Chondrocyte (in vitro differentiated cells): ENCODE measurements at regions not wholly inside any gene's neighbourhood (a gene's known extent, or its start where the extent isn't known, plus 50 kb on each side); places are given as distances from the start of the nearest gene placed in this dataset.

Experiments
- DNase-seq: peaks from one replicate; pipeline ENCODE4 v3.0.0; 2021; ENCODE audit warnings: mixed read lengths, low spot score
- H3K27ac Mint-ChIP-seq: one replicate; pipeline ENCODE4 v1.8.0; 2021; ENCODE audit warnings: mild to moderate bottlenecking, moderate library complexity, mixed read lengths; ENCODE audit not compliant: unreplicated experiment
- H3K27me3 Mint-ChIP-seq: 2 replicates; pipeline ENCODE4 v1.8.0; 2021; ENCODE audit warnings: low read depth, mixed read lengths
- H3K36me3 Mint-ChIP-seq: 2 replicates; pipeline ENCODE4 v1.8.0; 2021; ENCODE audit warnings: low read depth, mixed read lengths
- H3K4me1 Mint-ChIP-seq: 2 replicates; pipeline ENCODE4 v1.8.0; 2021; ENCODE audit warnings: low read depth, mild to moderate bottlenecking, mixed read lengths
- H3K4me3 Mint-ChIP-seq: one replicate; pipeline ENCODE4 v1.8.0; 2021; ENCODE audit warnings: mild to moderate bottlenecking, moderate library complexity, mixed read lengths; ENCODE audit not compliant: unreplicated experiment
- H3K9me3 Mint-ChIP-seq: 2 replicates; pipeline ENCODE4 v1.8.0; 2021; ENCODE audit warnings: low read depth, mixed read lengths
- TF ChIP-seq, protein P1 (sequence below): fragments of 200-600 bp; sonication (generic); IDR thresholded peaks from 2 replicates; pipeline ENCODE4 v1.5.0; 2021; ENCODE audit warnings: antibody characterized with exemption, mild to moderate bottlenecking, moderate library complexity

DNA sequence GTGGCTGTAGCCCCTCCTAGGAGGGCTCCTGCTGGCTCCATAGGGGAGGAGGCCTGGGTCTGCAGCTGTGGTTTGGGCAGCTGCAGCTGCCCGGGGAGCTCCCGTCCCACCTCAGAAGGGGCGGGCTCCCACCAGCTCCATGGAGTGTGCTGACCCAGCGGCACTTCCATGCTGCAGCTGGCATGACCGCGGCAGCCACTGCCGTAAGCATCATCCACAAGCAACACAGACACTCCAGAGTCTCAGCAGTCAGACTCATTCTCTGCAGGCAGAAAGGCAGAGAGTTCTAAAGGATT is 660.1 kb upstream of the RAB6C start:
- TF ChIP-seq, protein P1, sequence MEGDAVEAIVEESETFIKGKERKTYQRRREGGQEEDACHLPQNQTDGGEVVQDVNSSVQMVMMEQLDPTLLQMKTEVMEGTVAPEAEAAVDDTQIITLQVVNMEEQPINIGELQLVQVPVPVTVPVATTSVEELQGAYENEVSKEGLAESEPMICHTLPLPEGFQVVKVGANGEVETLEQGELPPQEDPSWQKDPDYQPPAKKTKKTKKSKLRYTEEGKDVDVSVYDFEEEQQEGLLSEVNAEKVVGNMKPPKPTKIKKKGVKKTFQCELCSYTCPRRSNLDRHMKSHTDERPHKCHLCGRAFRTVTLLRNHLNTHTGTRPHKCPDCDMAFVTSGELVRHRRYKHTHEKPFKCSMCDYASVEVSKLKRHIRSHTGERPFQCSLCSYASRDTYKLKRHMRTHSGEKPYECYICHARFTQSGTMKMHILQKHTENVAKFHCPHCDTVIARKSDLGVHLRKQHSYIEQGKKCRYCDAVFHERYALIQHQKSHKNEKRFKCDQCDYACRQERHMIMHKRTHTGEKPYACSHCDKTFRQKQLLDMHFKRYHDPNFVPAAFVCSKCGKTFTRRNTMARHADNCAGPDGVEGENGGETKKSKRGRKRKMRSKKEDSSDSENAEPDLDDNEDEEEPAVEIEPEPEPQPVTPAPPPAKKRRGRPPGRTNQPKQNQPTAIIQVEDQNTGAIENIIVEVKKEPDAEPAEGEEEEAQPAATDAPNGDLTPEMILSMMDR = no peak
- H3K36me3 Mint-ChIP-seq = no peaks in the 10 kb centered on the region
- no peaks in the 10 kb centered on the region for H3K27me3 Mint-ChIP-seq
- no peak overlapping the region for H3K27ac Mint-ChIP-seq
- no peak for DNase-seq
- peaks cover 5% of the 10 kb centered on the region for H3K9me3 Mint-ChIP-seq
- no peaks in the 10 kb centered on the region for H3K4me1 Mint-ChIP-seq
- H3K4me3 Mint-ChIP-seq = no peak overlapping the region

DNA sequence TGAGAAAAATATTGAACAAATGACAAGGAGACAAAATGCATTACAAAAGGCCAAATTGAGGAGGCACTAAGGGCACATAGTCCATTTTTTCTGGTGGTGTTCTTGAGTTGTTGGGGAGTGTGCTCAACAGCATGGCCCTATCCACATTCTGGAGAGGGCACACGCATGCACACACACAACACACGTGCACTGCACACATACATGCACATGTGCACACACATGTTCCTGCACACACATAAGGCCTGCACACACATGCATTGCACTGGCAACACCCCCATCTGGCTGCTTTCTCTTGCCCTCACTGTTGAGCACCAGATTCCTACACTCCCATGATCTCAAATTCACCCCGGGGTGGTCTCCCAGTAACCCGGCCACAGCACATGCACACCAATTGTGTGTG is 659.2 kb upstream of the RAB6C start:
- H3K36me3 Mint-ChIP-seq = no peaks in the 10 kb centered on the region
- TF ChIP-seq, protein P1 = no peak
- H3K9me3 Mint-ChIP-seq = peaks cover 5% of the 10 kb centered on the region
- no peaks in the 10 kb centered on the region for H3K27me3 Mint-ChIP-seq
- no peaks in the 10 kb centered on the region for H3K4me1 Mint-ChIP-seq
- no peak for DNase-seq
- H3K27ac Mint-ChIP-seq = no peak overlapping the region
- no peak overlapping the region for H3K4me3 Mint-ChIP-seq

DNA sequence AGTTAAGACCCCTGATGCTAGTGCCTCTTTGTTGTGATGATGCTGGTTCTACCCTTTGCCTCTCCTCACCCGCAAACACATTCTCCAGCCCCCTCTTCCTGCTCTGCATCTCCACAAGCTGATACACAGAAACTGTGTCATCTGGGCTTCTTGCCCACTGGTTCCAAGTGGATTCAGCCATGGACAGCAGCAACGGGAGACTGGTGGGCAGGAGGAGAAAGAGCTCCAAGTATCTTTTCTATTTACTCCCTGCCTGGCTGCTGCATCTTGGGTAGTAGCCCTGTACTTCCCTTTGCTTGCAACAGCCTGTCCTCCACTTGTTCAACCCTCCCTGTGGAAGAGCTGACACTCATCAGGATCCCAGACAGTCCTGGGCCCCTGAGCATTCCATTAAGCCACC is 655.1 kb upstream of the RAB6C start:
- H3K36me3 Mint-ChIP-seq = no peaks in the 10 kb centered on the region
- H3K9me3 Mint-ChIP-seq = peaks cover 5% of the 10 kb centered on the region
- no peak for DNase-seq
- H3K4me1 Mint-ChIP-seq = no peaks in the 10 kb centered on the region
- no peak overlapping the region for H3K4me3 Mint-ChIP-seq
- TF ChIP-seq, protein P1 = no peak
- H3K27me3 Mint-ChIP-seq = no peaks in the 10 kb centered on the region
- H3K27ac Mint-ChIP-seq = no peak overlapping the region

DNA sequence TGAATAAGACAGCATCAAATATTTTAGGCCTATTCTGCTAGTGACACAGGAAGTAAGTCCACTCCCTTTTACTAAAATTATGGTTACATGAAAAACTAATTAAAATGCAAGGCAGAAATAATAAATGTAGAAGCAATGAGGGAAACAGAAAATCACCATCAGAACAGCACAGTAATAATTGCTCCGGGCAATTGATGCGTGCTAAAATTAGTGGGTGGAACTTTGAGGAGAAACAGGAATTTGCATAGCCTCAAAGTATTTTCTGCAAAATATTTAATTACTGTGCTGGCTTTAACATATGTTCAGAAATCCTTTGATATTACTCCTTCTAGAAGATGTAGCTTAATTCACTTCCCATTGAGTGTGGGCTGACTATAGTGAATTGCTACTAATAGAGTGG is 654.3 kb upstream of the RAB6C start:
- Mint-ChIP-seq H3K27me3 (no peaks in the 10 kb centered on the region), H3K4me1 (no peaks in the 10 kb centered on the region), H3K27ac (no peak overlapping the region), H3K4me3 (no peak overlapping the region), H3K36me3 (no peaks in the 10 kb centered on the region), H3K9me3 (peaks cover 6% of the 10 kb centered on the region)
- TF ChIP-seq, protein P1 = no peak
- no peak for DNase-seq

DNA sequence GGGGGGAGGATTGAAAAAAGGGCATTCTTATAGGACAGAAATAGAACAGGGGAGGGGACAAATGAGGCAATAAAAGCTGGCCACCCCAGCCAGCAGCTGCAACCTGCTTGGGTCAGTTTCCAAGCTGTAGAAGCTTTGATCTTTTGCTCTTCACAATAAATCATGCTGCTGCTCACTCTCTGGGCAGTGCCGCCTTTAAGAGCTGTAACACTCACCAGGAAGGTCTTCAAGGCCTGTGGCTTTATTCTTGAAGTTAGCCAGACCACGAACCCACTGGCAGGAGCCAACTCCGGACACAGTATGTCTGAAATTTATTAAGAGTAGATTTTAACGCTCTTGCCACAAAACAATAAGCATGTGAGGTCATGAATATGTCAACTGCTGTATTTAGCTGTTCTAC is 649.9 kb upstream of the RAB6C start:
- Mint-ChIP-seq H3K27me3 (no peaks in the 10 kb centered on the region), H3K4me3 (no peak overlapping the region), H3K4me1 (no peaks in the 10 kb centered on the region), H3K36me3 (no peaks in the 10 kb centered on the region), H3K27ac (no peak overlapping the region), H3K9me3 (peaks cover 15% of the 10 kb centered on the region)
- no peak for DNase-seq
- TF ChIP-seq, protein P1 = no peak
